ENCODE measurements at regions not wholly inside any gene's neighbourhood (a gene's known extent, or its start where the extent isn't known, plus 50 kb on each side); places are given as distances from the start of the nearest gene placed in this dataset.
"Not testable (repeated sequence)": the region's sequence is repeated elsewhere in the genome, so short reads cannot be mapped to it uniquely, and the experiment has no call there.

GRCh38 chr4:141332359-141333181 is 111.9 kb downstream of the ZNF330 start:
- TF ChIP-seq CTCF, POLR2A (IDR thresholded peaks at IDR 0.05): not testable (repeated sequence)
